HG03521 (cell line): ENCODE measurements at regions not wholly inside any gene's neighbourhood (a gene's known extent, or its start where the extent isn't known, plus 50 kb on each side); places are given as distances from the start of the nearest gene placed in this dataset.
"Not testable (repeated sequence)": the region's sequence is repeated elsewhere in the genome, so short reads cannot be mapped to it uniquely, and the experiment has no call there.

Source experiments
- ATAC-seq: cut with Tn5 transposase; IDR thresholded peaks from one replicate; pipeline ENCODE4 v1.9.1; 2021; ENCODE audit warnings: mild to moderate bottlenecking, moderate library complexity; ENCODE audit not compliant: unreplicated experiment

DNA sequence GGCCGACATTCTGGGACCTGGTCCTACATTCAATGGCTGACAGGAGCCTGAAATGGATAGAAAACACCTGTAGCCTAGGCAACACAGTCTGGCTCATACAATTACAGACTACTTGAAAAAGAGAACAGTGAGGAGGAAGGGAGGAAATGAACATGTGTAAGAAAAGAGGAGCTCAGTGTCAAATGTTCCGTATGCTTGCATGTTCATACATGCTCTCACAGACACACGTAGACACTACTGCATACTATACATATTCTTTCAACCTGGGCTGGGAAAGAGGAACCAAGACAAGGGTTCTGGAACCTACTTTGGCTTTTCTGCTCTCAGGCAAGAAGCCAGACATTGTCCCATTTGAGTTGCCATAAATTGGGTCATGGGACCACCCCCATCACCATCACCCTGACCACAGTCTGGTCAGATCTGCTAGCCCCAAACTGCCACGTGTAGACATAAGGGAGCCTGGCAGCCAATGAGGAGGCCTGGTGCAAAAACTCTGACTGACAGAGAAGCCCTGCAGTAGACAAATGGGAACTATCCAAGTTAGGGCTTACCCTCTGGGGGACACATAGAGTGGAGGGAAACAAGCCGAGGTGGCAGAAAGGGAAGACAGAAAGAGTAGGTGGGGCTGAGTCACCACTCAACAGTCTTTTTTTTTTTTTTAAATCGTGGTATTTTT, 310.0 kb downstream of the SHQ1 start:
- no peak for ATAC-seq

DNA sequence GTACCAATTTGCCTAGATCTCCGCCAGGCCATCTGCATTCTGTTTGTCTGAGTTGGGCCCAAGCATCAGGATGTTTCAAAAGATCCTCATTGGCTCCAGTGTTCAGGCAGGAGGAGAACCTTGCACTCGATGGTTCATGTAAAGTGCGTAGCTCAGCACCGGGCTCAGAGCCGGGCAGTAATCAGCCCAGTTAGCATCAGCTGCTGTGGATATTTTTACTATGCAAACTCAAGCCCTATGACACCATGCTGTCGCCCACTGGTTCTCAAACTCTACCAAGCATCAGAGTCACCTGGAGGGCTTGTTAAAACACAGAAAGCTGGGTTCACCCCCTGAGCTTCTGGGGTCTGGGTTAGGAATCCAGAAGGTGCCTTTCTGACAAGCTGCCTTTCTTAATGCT, 310.8 kb downstream of the SHQ1 start:
- no peak for ATAC-seq

- ATAC-seq: no peak
Observed at GRCh38 chr3:72536878-72537267, 311.4 kb downstream of the SHQ1 start.

DNA sequence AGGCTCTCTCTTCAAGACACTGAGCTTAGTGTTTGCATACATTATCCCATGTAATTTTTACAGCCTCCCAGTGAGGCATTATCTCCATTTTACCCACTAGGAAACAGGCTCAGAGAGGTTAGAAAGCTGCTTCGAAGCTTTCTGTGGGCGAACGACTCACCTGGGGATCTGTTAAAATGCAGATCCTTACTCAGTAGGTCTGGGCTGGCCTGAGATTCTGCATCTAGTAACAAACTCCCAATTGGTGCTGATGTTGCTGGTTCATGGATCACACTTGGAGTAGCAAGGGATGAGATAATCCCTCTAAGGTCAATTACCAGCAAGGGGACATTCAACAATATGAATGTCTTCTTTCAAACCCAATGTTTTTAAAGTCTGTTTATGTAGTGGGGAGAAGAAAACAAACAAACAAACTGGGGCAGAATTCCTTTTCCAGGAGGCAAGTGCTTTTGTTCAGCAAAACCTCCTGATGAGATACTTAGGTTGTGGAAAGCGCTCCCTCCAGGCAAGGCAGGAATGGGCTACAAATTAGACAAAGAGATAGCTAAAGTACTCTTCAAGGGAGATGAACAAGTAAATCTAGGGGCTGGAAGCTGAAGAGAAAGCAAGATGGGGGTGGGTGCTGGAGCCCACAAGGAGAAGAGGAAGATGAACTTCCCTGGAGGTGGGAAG, 311.9 kb downstream of the SHQ1 start:
- no peak for ATAC-seq

- ATAC-seq: no peak
Observed at GRCh38 chr3:72535772-72536171, 312.5 kb downstream of the SHQ1 start.

DNA sequence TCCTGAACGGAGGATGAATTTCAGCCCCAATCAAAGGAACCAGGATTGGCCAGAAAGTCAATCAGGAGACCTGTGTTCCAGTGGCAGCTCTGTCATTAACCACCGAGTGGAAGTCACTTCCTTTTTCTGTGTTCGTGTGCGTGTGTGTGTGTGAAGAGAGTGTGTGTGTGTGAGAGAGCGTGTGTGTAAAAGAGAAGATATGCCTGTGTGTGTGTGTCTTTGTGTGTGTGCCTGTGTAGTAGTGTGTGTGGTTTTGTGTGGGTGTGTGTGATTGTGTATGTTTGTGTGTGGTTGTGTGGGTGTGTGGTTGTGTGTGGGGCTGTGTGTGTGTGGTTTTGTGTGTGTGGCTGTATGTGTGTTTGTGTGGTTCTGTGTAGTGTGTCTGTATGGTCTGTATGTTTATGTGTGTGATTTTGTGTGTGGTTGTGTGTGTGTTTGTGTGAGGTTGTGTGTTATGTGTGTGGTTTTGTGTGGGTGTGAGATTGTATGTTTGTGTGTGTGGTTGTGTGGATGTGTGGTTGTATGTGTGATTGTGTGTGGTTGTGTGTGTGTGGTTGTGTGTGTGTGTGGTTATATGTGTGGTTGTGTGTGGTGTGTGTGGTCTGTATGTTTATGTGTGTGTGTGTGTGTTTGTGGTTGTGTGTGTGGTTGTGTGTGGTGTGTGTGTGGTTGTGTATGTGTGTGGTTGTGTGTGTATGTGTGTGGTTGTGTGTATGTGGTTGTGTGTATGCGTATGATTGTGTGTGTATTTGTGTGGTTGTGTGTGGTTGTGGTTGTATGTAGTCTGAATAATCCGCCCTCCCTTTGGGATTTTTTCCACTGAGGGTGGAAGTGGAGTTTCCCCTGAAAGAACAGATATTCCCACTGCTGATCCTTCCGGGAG, 314.4 kb downstream of the SHQ1 start:
- ATAC-seq: no peak

GRCh38 chr3:72530426-72530825, 317.8 kb downstream of the SHQ1 start:
- no peak for ATAC-seq

DNA sequence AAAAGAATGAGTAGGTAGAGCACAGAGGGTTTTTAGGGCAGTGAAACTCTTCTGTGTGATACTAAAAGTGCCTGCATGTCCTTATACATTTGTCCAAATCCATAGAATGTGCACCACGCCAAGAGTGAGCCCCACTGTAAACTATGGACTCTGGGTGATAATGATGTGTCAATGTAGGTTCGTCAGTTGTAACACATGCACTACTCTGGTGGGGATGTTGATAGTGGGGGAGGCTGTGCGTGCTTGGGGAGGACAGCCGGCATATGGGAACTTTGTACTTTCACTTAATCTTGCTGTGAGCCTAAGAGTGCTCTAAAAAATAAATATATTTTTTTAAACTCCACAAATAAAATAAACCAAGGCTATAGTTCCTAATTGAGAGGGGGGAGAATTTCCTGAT, 319.2 kb downstream of the SHQ1 start:
- ATAC-seq: no peak

- peak; percentile 86 for ATAC-seq
Observed at GRCh38 chr3:72523429-72524151, 324.7 kb downstream of the SHQ1 start.

DNA sequence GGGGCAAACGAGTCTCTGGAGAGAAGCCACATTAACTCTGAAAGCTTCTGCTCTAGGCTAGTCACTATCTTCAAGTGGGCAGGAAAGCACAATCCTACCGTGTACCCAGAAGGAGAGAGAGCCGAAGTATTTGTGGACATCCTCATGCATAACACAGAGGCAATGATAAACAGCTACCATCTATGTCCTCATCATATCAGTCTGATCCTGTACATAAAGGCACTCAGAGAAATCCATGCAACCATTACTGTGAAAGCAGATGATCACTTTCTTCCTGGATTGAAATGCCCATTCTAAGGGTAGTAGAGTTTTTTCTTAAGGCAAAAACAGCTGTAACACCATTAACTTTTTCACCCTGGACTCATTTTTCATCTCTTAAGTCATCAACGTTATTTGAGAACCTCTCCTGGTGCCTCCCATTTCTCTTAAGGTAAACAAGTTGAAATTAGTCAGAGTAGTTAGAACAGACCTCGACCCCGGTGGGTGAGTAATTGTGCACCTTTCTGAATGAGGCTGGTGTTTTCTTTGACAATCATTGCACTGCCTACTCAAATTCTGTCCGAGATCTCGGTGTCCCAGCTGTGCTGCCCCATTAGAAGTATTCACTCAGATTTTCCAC, 327.4 kb downstream of the SHQ1 start:
- peak; percentile 38 for ATAC-seq

- no peak for ATAC-seq
Observed at GRCh38 chr3:72519946-72520604, 328.2 kb downstream of the SHQ1 start.

GRCh38 chr3:72517921-72518424, 330.3 kb downstream of the SHQ1 start:
- no peak for ATAC-seq

- ATAC-seq: no peak
Observed at GRCh38 chr3:72517336-72517735, 330.9 kb downstream of the SHQ1 start.

- no peak for ATAC-seq
Observed at GRCh38 chr3:72516361-72516760, 331.9 kb downstream of the SHQ1 start.

- no peak for ATAC-seq
Observed at GRCh38 chr3:72515941-72516340, 332.3 kb downstream of the SHQ1 start.

DNA sequence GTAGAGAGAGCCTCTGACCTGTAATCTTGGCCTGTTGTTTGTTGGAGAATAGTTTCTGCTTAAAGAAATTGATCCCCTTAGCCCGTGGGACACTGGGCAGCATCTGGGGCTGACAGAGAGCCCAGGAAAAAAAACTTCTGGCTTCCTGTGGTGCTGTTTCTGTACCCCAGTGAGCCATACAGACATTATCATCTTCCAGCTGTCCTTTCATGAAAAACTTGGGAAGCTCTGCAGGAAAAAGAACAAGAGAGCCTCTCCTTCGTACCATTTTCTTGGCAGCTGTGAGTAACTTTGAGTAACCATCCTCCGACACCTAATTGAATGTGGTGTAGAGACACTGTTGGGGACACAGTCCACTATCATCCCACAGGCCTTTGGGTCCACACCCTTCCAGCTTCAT, 333.0 kb downstream of the SHQ1 start:
- no peak for ATAC-seq

GRCh38 chr3:72510247-72510646, 338.0 kb downstream of the SHQ1 start:
- no peak for ATAC-seq

DNA sequence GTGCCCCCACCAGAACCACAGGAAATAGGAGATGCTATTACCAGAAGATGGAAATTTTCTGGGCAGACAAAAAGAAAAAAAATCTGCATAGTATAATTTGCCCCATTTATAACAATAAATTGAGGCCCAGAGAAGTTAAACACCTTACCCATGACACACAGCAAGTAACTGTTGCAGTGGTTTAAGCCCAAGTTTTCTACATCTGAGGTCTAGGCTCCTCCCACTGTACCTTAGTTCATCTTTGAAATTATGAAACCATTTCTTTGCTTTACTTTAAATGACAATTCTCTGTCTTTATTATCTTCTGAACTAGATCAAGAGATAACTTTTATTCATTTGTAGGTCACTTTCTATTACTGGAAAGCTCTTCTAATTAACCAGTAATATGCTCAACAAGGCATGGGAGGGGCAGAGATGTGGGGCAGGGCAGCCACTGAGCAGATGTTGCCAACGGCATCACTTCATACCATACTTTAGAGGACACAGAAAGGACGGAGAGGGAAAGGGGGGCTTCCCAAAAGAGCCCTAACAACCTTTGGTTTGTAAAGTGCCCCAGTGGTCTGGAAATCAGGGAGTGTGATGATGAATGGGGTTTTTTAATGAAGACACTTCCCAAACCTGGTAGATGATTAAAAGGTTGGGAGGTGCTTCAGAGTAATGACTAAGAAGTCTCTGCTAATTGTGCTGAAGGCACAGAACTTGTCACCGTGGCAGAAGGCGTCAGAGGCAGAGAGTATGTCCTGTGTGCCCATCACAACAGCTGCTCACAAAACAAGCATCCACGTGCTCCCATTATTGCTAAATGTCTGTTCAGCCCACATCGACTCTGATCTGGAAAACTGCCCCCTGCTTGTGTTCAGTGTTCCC, 342.5 kb downstream of the SHQ1 start:
- ATAC-seq: no peak

GRCh38 chr3:72497501-72497900, 350.7 kb downstream of the SHQ1 start:
- ATAC-seq: not testable (repeated sequence)
